ENCODE measurements at regions not wholly inside any gene's neighbourhood (a gene's known extent, or its start where the extent isn't known, plus 50 kb on each side); places are given as distances from the start of the nearest gene placed in this dataset.

- TF ChIP-seq CTCF (IDR thresholded peaks at IDR 0.05) (no peak), POLR2A (IDR thresholded peaks at IDR 0.05; ENCODE audit: low read depth) (no peak), POLR2AphosphoS5 (IDR thresholded peaks at IDR 0.05) (no peak), EP300 (IDR thresholded peaks at IDR 0.05) (no peak)
These were observed 723.8 kb downstream of the DIAPH3 start for GRCh38 chr13:59439776-59440428.
